WTC11 (cell line): ENCODE measurements at regions not wholly inside any gene's neighbourhood (a gene's known extent, or its start where the extent isn't known, plus 50 kb on each side); places are given as distances from the start of the nearest gene placed in this dataset.

Source experiments
- ATAC-seq: fragments of 200-7000 bp; cut with Tn5 transposase; 2 replicates; pipeline ENCODE4 v1.10.0; 2021; ENCODE audit warnings: mild to moderate bottlenecking, moderate library complexity
- CTCF ChIA-PET: fragments of 300-600 bp; sonication (Branson Sonifier 250); formaldehyde crosslinking; loops from one replicate; lab custom pipeline; 2021; ENCODE audit warnings: antibody characterized with exemption; lab: Charles Lee
- POLR2A ChIA-PET: fragments of 350-600 bp; sonication (Branson Sonifier 250); formaldehyde crosslinking; loops from one replicate; lab custom pipeline; 2021; ENCODE audit warnings: antibody characterized with exemption; lab: Charles Lee
- DNase-seq: peaks from one replicate; pipeline ENCODE4 v3.0.0; 2021; ENCODE audit warnings: low spot score
- H3K27ac Mint-ChIP-seq: 2 replicates; pipeline ENCODE4 v1.8.0; 2021; ENCODE audit warnings: mixed read lengths
- H3K27me3 Mint-ChIP-seq: 2 replicates; pipeline ENCODE4 v1.8.0; 2021; ENCODE audit warnings: low read depth, mild to moderate bottlenecking, moderate library complexity, mixed read lengths
- H3K36me3 Mint-ChIP-seq: 2 replicates; pipeline ENCODE4 v1.8.0; 2021; ENCODE audit warnings: mixed read lengths
- H3K4me1 Mint-ChIP-seq: 2 replicates; pipeline ENCODE4 v1.8.0; 2022; ENCODE audit warnings: mixed read lengths
- H3K4me3 Mint-ChIP-seq: 2 replicates; pipeline ENCODE4 v1.8.0; 2021; ENCODE audit warnings: mild to moderate bottlenecking, moderate library complexity, mixed read lengths
- H3K9me3 Mint-ChIP-seq: 2 replicates; pipeline ENCODE4 v1.8.0; 2021; ENCODE audit warnings: mixed read lengths
- ATF1 ChIP-seq: sonication (generic); formaldehyde crosslinking; IDR thresholded peaks from 2 replicates; pipeline ENCODE4 v1.8.1; 2023; ENCODE audit warnings: mild to moderate bottlenecking, moderate library complexity, missing genetic modification reagents
- CREM ChIP-seq: sonication (generic); formaldehyde crosslinking; IDR thresholded peaks from 2 replicates; pipeline ENCODE4 v1.8.1; 2022; ENCODE audit warnings: mild to moderate bottlenecking, missing genetic modification reagents, moderate library complexity
- FOXJ3 ChIP-seq: sonication (generic); formaldehyde crosslinking; IDR thresholded peaks from 2 replicates; pipeline ENCODE4 v1.9.0; 2021; ENCODE audit warnings: missing genetic modification reagents, mild to moderate bottlenecking, borderline replicate concordance
- NFYB ChIP-seq: sonication (generic); formaldehyde crosslinking; conservative IDR thresholded peaks from 2 replicates; pipeline ENCODE4 v1.8.0; 2022; ENCODE audit warnings: low read depth, missing genetic modification reagents
- NR3C1 ChIP-seq: sonication (generic); formaldehyde crosslinking; conservative IDR thresholded peaks from 2 replicates; pipeline ENCODE4 v1.8.1; 2023; ENCODE audit warnings: low read depth, mild to moderate bottlenecking, missing genetic modification reagents
- RORB ChIP-seq: fragments of 250-450 bp; sonication (Bioruptor Pico); IDR thresholded peaks from 2 replicates; pipeline ENCODE4 v1.9.0; 2021; ENCODE audit warnings: mild to moderate bottlenecking
- SMAD3 ChIP-seq: sonication (generic); formaldehyde crosslinking; IDR thresholded peaks from 2 replicates; pipeline ENCODE4 v1.8.0; 2022; ENCODE audit warnings: missing genetic modification reagents, mild to moderate bottlenecking, borderline replicate concordance
- TCF7 ChIP-seq: sonication (generic); formaldehyde crosslinking; IDR thresholded peaks from 2 replicates; pipeline ENCODE4 v1.8.0; 2022; ENCODE audit warnings: mild to moderate bottlenecking, low read depth, missing genetic modification reagents, moderate library complexity
- ZNF416 ChIP-seq: fragments of 250-450 bp; sonication (Bioruptor Pico); IDR thresholded peaks from 2 replicates; pipeline ENCODE4 v1.9.0; 2021; ENCODE audit warnings: mild to moderate bottlenecking, inconsistent platforms
- ZNF423 ChIP-seq: fragments of 250-450 bp; sonication (Bioruptor Pico); IDR thresholded peaks from 2 replicates; pipeline ENCODE4 v2.1.2; 2022; ENCODE audit warnings: mild to moderate bottlenecking, moderate library complexity
- TF ChIP-seq, protein P1 (sequence below): sonication (generic); formaldehyde crosslinking; IDR thresholded peaks from 2 replicates; pipeline ENCODE4 v1.8.1; 2023; ENCODE audit warnings: mild to moderate bottlenecking, missing genetic modification reagents
- TF ChIP-seq, protein P2 (sequence below): sonication (generic); formaldehyde crosslinking; IDR thresholded peaks from 2 replicates; pipeline ENCODE4 v1.8.1; 2023; ENCODE audit warnings: mild to moderate bottlenecking, missing genetic modification reagents, borderline replicate concordance
- TF ChIP-seq, protein P3 (sequence below): fragments of 250-450 bp; sonication (Bioruptor Pico); IDR thresholded peaks from 2 replicates; pipeline ENCODE4 v1.9.0; 2021; ENCODE audit warnings: moderate library complexity, mild to moderate bottlenecking, inconsistent platforms, borderline replicate concordance
- TF ChIP-seq, protein P4 (sequence below): sonication (generic); formaldehyde crosslinking; IDR thresholded peaks from 2 replicates; pipeline ENCODE4 v1.8.1; 2023; ENCODE audit warnings: mild to moderate bottlenecking, missing genetic modification reagents, moderate library complexity
- TF ChIP-seq, protein P5 (sequence below): sonication (generic); formaldehyde crosslinking; IDR thresholded peaks from 2 replicates; pipeline ENCODE4 v1.8.0; 2023; ENCODE audit warnings: missing genetic modification reagents
- TF ChIP-seq, protein P6 (sequence below): fragments of 200-600 bp; IDR thresholded peaks from 2 replicates; pipeline ENCODE4 v1.8.0; 2022; ENCODE audit warnings: antibody characterized with exemption
- TF ChIP-seq, protein P7 (sequence below): fragments of 250-450 bp; sonication (Bioruptor Pico); conservative IDR thresholded peaks from 2 replicates; pipeline ENCODE4 v1.9.0; 2021; ENCODE audit warnings: mild to moderate bottlenecking

DNA sequence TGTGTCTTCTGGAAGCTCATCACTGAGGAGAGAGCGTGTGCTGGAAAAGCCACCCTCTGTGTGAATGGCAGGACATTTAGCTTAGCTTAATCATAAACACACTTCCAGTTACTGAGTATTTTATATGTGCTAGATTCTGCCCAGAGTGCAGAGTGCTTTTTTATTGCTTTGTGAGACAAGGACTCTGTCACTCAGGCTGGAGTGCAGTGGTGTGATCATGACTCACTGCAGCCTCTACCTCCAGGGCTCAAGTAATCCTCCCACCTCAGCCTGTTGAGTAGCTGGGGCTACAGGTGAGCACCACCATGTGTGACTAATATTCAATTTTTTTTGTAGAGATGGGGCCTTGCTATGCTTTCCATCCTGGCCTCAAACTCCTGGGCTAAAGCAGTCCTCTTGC, 61.4 kb upstream of the IRX3 start (continued):
- TF ChIP-seq, protein P1, sequence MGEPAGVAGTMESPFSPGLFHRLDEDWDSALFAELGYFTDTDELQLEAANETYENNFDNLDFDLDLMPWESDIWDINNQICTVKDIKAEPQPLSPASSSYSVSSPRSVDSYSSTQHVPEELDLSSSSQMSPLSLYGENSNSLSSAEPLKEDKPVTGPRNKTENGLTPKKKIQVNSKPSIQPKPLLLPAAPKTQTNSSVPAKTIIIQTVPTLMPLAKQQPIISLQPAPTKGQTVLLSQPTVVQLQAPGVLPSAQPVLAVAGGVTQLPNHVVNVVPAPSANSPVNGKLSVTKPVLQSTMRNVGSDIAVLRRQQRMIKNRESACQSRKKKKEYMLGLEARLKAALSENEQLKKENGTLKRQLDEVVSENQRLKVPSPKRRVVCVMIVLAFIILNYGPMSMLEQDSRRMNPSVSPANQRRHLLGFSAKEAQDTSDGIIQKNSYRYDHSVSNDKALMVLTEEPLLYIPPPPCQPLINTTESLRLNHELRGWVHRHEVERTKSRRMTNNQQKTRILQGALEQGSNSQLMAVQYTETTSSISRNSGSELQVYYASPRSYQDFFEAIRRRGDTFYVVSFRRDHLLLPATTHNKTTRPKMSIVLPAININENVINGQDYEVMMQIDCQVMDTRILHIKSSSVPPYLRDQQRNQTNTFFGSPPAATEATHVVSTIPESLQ = no peak
- TF ChIP-seq, protein P2, sequence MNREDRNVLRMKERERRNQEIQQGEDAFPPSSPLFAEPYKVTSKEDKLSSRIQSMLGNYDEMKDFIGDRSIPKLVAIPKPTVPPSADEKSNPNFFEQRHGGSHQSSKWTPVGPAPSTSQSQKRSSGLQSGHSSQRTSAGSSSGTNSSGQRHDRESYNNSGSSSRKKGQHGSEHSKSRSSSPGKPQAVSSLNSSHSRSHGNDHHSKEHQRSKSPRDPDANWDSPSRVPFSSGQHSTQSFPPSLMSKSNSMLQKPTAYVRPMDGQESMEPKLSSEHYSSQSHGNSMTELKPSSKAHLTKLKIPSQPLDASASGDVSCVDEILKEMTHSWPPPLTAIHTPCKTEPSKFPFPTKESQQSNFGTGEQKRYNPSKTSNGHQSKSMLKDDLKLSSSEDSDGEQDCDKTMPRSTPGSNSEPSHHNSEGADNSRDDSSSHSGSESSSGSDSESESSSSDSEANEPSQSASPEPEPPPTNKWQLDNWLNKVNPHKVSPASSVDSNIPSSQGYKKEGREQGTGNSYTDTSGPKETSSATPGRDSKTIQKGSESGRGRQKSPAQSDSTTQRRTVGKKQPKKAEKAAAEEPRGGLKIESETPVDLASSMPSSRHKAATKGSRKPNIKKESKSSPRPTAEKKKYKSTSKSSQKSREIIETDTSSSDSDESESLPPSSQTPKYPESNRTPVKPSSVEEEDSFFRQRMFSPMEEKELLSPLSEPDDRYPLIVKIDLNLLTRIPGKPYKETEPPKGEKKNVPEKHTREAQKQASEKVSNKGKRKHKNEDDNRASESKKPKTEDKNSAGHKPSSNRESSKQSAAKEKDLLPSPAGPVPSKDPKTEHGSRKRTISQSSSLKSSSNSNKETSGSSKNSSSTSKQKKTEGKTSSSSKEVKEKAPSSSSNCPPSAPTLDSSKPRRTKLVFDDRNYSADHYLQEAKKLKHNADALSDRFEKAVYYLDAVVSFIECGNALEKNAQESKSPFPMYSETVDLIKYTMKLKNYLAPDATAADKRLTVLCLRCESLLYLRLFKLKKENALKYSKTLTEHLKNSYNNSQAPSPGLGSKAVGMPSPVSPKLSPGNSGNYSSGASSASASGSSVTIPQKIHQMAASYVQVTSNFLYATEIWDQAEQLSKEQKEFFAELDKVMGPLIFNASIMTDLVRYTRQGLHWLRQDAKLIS (CRISPR knock-in tag) = no peak
- TF ChIP-seq ZNF416 (CRISPR knock-in tag) = no peak
- TF ChIP-seq SMAD3 (CRISPR knock-in tag) = no peak
- TF ChIP-seq ATF1 (CRISPR knock-in tag) = no peak
- no peak for TF ChIP-seq TCF7 (CRISPR knock-in tag)
- no peak for TF ChIP-seq ZNF423 (CRISPR knock-in tag)

DNA sequence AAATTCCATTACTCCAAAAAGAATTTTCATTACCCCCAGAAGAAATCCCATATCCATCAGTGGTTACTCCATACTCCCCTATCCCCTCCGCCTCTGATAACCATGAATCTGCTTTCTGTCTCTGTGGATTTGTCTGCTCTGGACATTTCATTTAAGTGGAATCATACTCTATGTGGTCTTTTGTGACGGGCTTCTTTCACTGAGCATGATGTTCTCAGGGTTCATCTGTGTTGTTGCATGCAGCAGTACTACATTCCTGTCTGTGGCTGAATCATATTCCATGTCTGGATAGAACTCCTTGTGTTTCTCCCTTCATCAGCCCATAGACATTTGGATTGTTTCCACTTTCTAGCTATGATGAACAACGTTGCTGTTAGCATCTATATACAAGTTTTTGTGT, 59.5 kb upstream of the IRX3 start:
- no peak for DNase-seq
- ATAC-seq = no peak
- CTCF ChIA-PET = no interaction called here
- Mint-ChIP-seq H3K9me3 (peaks cover 11% of the 10 kb centered on the region), H3K4me3 (no peak overlapping the region), H3K4me1 (peaks cover 25% of the 10 kb centered on the region), H3K27me3 (peaks cover 46% of the 10 kb centered on the region), H3K36me3 (no peaks in the 10 kb centered on the region), H3K27ac (no peak overlapping the region)
- TF ChIP-seq ZNF416 (CRISPR knock-in tag) = no peak
- no peak for TF ChIP-seq CREM (CRISPR knock-in tag)
- TF ChIP-seq, protein P3, sequence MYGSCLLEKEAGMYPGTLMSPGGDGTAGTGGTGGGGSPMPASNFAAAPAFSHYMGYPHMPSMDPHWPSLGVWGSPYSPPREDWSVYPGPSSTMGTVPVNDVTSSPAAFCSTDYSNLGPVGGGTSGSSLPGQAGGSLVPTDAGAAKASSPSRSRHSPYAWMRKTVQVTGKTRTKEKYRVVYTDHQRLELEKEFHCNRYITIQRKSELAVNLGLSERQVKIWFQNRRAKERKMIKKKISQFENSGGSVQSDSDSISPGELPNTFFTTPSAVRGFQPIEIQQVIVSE (CRISPR knock-in tag) = no peak
- no peak for TF ChIP-seq FOXJ3
- TF ChIP-seq, protein P4, sequence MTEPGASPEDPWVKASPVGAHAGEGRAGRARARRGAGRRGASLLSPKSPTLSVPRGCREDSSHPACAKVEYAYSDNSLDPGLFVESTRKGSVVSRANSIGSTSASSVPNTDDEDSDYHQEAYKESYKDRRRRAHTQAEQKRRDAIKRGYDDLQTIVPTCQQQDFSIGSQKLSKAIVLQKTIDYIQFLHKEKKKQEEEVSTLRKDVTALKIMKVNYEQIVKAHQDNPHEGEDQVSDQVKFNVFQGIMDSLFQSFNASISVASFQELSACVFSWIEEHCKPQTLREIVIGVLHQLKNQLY (CRISPR knock-in tag) = no peak
- TF ChIP-seq NFYB (CRISPR knock-in tag) = no peak
- POLR2A ChIA-PET = no interaction called here

DNA sequence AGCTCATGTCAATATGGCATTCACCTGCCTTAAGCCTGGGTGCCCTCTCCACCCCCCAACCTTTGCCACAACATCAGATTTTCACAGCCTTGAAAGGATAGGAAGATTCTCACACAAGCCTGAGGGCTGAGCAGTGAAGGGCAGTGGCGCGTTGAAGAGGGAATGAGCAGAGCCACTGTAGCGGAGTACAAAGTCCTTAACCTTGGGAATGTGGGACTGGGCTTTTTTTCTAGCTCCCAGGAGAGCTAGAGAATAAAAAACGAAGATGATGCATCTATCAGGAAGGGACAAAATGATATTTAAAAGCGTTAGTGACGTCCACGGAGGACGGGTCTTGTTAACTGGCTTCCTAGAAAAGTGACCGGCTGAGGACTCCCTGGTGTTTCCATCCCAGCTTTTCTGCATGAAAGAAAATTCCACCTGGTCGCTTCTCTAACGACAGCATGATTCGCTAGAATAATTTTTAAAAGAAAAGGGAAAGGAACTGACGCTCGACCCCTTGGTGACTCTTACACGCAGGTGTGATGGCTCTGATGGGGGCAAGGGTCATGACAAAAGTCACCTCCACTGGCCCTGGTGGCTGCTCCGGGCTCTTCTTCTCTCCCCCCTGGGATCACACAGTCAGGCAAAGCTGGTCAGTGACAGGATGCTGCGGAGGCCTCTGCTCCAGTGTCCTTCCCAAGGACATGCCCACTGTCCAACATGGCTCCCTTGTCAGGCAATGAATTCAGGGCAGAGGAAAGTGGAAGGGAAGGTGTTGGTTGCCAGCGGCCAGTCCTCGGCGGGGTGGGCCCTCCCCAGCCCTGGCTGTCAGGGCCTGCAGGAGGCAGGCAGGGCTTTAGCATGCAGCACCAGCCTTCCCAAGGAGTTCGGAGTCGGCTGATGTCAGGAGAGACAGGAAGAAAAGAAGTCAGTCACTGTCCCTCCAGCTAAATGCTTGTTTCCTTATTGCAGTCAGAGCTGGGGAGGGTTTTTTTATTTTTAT, 58.4 kb upstream of the IRX3 start:
- Mint-ChIP-seq H3K36me3 (no peaks in the 10 kb centered on the region), H3K27ac (no peak overlapping the region), H3K9me3 (peaks cover 10% of the 10 kb centered on the region), H3K4me3 (no peak overlapping the region), H3K27me3 (peaks cover 55% of the 10 kb centered on the region), H3K4me1 (peaks cover 35% of the 10 kb centered on the region)
- TF ChIP-seq NR3C1 (no peak), RORB (CRISPR knock-in tag) (no peak)
- TF ChIP-seq, protein P5, sequence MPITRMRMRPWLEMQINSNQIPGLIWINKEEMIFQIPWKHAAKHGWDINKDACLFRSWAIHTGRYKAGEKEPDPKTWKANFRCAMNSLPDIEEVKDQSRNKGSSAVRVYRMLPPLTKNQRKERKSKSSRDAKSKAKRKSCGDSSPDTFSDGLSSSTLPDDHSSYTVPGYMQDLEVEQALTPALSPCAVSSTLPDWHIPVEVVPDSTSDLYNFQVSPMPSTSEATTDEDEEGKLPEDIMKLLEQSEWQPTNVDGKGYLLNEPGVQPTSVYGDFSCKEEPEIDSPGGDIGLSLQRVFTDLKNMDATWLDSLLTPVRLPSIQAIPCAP (CRISPR knock-in tag) = no peak
- TF ChIP-seq, protein P6, sequence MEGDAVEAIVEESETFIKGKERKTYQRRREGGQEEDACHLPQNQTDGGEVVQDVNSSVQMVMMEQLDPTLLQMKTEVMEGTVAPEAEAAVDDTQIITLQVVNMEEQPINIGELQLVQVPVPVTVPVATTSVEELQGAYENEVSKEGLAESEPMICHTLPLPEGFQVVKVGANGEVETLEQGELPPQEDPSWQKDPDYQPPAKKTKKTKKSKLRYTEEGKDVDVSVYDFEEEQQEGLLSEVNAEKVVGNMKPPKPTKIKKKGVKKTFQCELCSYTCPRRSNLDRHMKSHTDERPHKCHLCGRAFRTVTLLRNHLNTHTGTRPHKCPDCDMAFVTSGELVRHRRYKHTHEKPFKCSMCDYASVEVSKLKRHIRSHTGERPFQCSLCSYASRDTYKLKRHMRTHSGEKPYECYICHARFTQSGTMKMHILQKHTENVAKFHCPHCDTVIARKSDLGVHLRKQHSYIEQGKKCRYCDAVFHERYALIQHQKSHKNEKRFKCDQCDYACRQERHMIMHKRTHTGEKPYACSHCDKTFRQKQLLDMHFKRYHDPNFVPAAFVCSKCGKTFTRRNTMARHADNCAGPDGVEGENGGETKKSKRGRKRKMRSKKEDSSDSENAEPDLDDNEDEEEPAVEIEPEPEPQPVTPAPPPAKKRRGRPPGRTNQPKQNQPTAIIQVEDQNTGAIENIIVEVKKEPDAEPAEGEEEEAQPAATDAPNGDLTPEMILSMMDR = no peak
- TF ChIP-seq, protein P4 (CRISPR knock-in tag) = no peak
- TF ChIP-seq, protein P7, sequence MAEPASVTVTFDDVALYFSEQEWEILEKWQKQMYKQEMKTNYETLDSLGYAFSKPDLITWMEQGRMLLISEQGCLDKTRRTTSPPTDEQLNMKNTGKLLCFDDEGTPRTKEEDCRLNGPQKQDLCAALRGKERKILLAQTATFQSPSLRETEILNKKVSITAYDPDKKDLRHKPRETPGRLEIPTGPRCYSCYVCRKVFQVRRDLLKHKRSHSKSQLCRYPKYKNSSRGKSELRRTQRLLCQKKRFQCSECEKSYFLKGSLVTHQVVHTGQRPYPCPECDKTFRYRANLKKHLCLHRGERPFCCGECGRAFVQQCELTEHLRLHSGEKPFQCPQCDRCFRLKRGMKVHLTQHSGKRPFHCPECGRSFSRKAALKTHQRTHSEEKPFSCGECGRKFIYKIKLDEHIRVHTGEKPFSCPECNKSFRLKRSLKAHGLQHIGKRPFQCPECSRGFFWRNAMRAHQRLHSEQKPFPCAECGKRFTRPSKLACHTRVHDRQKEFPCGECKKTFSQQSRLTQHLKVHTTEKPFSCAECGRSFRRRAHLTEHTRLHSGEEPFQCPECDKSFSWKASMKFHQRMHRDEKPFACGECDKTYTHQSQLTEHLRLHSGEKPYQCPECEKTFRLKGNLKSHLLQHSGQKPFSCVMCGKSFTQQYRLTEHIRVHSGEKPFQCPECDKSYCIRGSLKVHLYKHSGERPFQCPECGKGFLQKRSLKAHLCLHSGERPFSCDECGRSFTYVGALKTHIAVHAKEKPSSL (CRISPR knock-in tag) = no peak
- POLR2A ChIA-PET = no interaction called here
- no peak for DNase-seq
- ATAC-seq = no peak
- CTCF ChIA-PET = no interaction called here
